NCI-H748 (cell line): ENCODE measurements at regions not wholly inside any gene's neighbourhood (a gene's known extent, or its start where the extent isn't known, plus 50 kb on each side); places are given as distances from the start of the nearest gene placed in this dataset.
"Not testable (repeated sequence)": the region's sequence is repeated elsewhere in the genome, so short reads cannot be mapped to it uniquely, and the experiment has no call there.

ENCODE experiments used
- DNase-seq: peaks from one replicate; lab custom pipeline; 2025; ENCODE audit not compliant: unreplicated experiment; lab: John Stamatoyannopoulos, UW

- peak; percentile 77 for DNase-seq
Measured at GRCh38 chr2:71923887-71924533, 223.7 kb downstream of the CYP26B1 start.

- no peak for DNase-seq
Measured at GRCh38 chr2:71923143-71923525, 224.5 kb downstream of the CYP26B1 start.

GRCh38 chr2:71922499-71923142 is 225.0 kb downstream of the CYP26B1 start:
- no peak for DNase-seq

GRCh38 chr2:71922091-71922490 is 225.6 kb downstream of the CYP26B1 start:
- no peak for DNase-seq

- not testable (repeated sequence) for DNase-seq
Measured at GRCh38 chr2:71920819-71921218, 226.8 kb downstream of the CYP26B1 start.

- DNase-seq: no peak
Measured at GRCh38 chr2:71919708-71920107, 228.0 kb downstream of the CYP26B1 start.

- no peak for DNase-seq
Measured at GRCh38 chr2:71910277-71910676, 237.4 kb downstream of the CYP26B1 start.

- DNase-seq: no peak
Measured at GRCh38 chr2:71908798-71909197, 238.9 kb downstream of the CYP26B1 start.

- no peak for DNase-seq
Measured at GRCh38 chr2:71907503-71907902, 240.2 kb downstream of the CYP26B1 start.

- no peak for DNase-seq
Measured at GRCh38 chr2:71906357-71906973, 241.2 kb downstream of the CYP26B1 start.

GRCh38 chr2:71905205-71905604 is 242.5 kb downstream of the CYP26B1 start:
- DNase-seq: no peak

- no peak for DNase-seq
Measured at GRCh38 chr2:71903841-71904240, 243.8 kb downstream of the CYP26B1 start.

- no peak for DNase-seq
Measured at GRCh38 chr2:71901466-71901865, 246.2 kb downstream of the CYP26B1 start.

- no peak for DNase-seq
Measured at GRCh38 chr2:71898851-71899681, 248.6 kb downstream of the CYP26B1 start.

GRCh38 chr2:71898375-71898774 is 249.3 kb downstream of the CYP26B1 start:
- DNase-seq: no peak

GRCh38 chr2:71897836-71898235 is 249.8 kb downstream of the CYP26B1 start:
- DNase-seq: no peak

GRCh38 chr2:71897137-71897480 is 250.6 kb downstream of the CYP26B1 start:
- no peak for DNase-seq

GRCh38 chr2:71896385-71897136 is 251.1 kb downstream of the CYP26B1 start:
- peak; percentile 11 for DNase-seq

- no peak for DNase-seq
Measured at GRCh38 chr2:71895320-71896161, 252.1 kb downstream of the CYP26B1 start.

GRCh38 chr2:71894261-71894660 is 253.4 kb downstream of the CYP26B1 start:
- DNase-seq: no peak
